Keratinocyte (primary cell): ENCODE measurements at regions not wholly inside any gene's neighbourhood (a gene's known extent, or its start where the extent isn't known, plus 50 kb on each side); places are given as distances from the start of the nearest gene placed in this dataset.

Source experiments
- DNase-seq: peaks from one replicate; pipeline ENCODE4 v3.0.0-alpha.2; 2011; ENCODE audit warnings: low read depth, missing footprints, low spot score
- FAIRE-seq: peaks from 2 replicates; lab custom pipeline; 2011; peaks lifted over from hg19 to GRCh38; lab: Jason Lieb, UNC
- H2AFZ ChIP-seq: 2 replicates; pipeline ENCODE4 v1.6.0; 2012; ENCODE audit warnings: low read length, control low read depth, inconsistent platforms; ENCODE audit not compliant: control insufficient read depth
- H3K27ac ChIP-seq: 2 replicates; pipeline ENCODE4 v1.5.1; 2011; ENCODE audit warnings: low read length; ENCODE audit not compliant: control insufficient read depth, insufficient read depth
- H3K27me3 ChIP-seq: 3 replicates; pipeline ENCODE4 v1.6.0; 2011; ENCODE audit warnings: low read length; ENCODE audit not compliant: control insufficient read depth, insufficient read depth; ENCODE audit errors: extremely low read depth
- H3K36me3 ChIP-seq, 2 experiments: 2 replicates in 1 of 2; 3 replicates in 1 of 2; pipeline ENCODE4 v1.5.1; 2011; ENCODE audit warnings: low read length in 2 of 2, mild to moderate bottlenecking in 1 of 2; ENCODE audit not compliant: control insufficient read depth in 2 of 2, insufficient read depth in 2 of 2; ENCODE audit errors: extremely low read depth in 1 of 2
- H3K4me1 ChIP-seq: 3 replicates; pipeline ENCODE4 v1.5.1; 2011; ENCODE audit warnings: low read length; ENCODE audit not compliant: control insufficient read depth, insufficient read depth; ENCODE audit errors: extremely low read depth
- H3K4me2 ChIP-seq: 3 replicates; pipeline ENCODE4 v1.6.0; 2011; ENCODE audit warnings: low read depth, low read length; ENCODE audit not compliant: control insufficient read depth, insufficient read depth; ENCODE audit errors: extremely low read depth
- H3K4me3 ChIP-seq, 3 experiments: fragments of 200-600 bp in 1 of 3; sonication (generic) in 1 of 3; 2 replicates in 2 of 3; 3 replicates in 1 of 3; pipeline ENCODE4 v1.5.1; 2011 to 2016; ENCODE audit warnings: low read length in 3 of 3, mild to moderate bottlenecking in 3 of 3, control low read depth in 2 of 3, inconsistent platforms in 1 of 3, low read depth in 1 of 3, mixed read lengths in 1 of 3, mixed run types in 1 of 3, moderate library complexity in 1 of 3; ENCODE audit not compliant: control insufficient read depth in 2 of 3, insufficient read depth in 2 of 3; ENCODE audit errors: extremely low read depth in 1 of 3
- H3K79me2 ChIP-seq: 2 replicates; pipeline ENCODE4 v1.6.0; 2012; ENCODE audit warnings: low read length; ENCODE audit not compliant: control insufficient read depth, insufficient read depth
- H3K9ac ChIP-seq: 3 replicates; pipeline ENCODE4 v1.6.0; 2011; ENCODE audit warnings: low read length; ENCODE audit not compliant: control insufficient read depth, insufficient read depth; ENCODE audit errors: extremely low read depth
- H3K9me1 ChIP-seq: 3 replicates; pipeline ENCODE4 v1.6.0; 2011; ENCODE audit warnings: low read length; ENCODE audit not compliant: control insufficient read depth, insufficient read depth; ENCODE audit errors: extremely low read depth
- H3K9me3 ChIP-seq: 2 replicates; pipeline ENCODE4 v1.5.1; 2012; ENCODE audit warnings: low read depth, low read length; ENCODE audit not compliant: control insufficient read depth
- H4K20me1 ChIP-seq: 3 replicates; pipeline ENCODE4 v1.6.0; 2011; ENCODE audit warnings: low read length; ENCODE audit not compliant: control insufficient read depth, insufficient read depth; ENCODE audit errors: extremely low read depth
- CTCF ChIP-seq, 3 experiments: IDR thresholded peaks in 1 of 3; conservative IDR thresholded peaks in 1 of 3; optimal IDR thresholded peaks in 1 of 3; 2 replicates in 2 of 3; 3 replicates in 1 of 3; pipeline versions ENCODE3 to v1.5.1; 2011; ENCODE audit warnings: low read length in 3 of 3, mild to moderate bottlenecking in 3 of 3, moderate library complexity in 2 of 3, control low read depth in 1 of 3, inconsistent platforms in 1 of 3; ENCODE audit not compliant: insufficient read depth in 2 of 3; ENCODE audit errors: extremely low read depth in 1 of 3
- EZH2 ChIP-seq: IDR thresholded peaks from one replicate; pipeline ENCODE4 v1.6.1; 2012; ENCODE audit warnings: inconsistent platforms, mild to moderate bottlenecking, low read length, moderate library complexity
- dilution Hi-C: fragments of 300-500 bp; cut with MboI; formaldehyde crosslinking; loops from one replicate; pipeline ENCODE4 v1.7.0; 2020; ENCODE audit warnings: low sequenced_read_pairs; ENCODE audit not compliant: extremely low pct_ligation_motif_present

- TF ChIP-seq CTCF (optimal IDR thresholded peaks at IDR 0.05 in 1 of 3, IDR thresholded peaks at IDR 0.05 in 1 of 3, conservative IDR thresholded peaks at IDR 0.05 in 1 of 3; ENCODE audit: extremely low read depth in 1 of 3, insufficient read depth in 2 of 3, low read length in 3 of 3) (no peak), EZH2 (no peak)
- dilution Hi-C loops = no loop called here
These were observed 61.4 kb downstream of the TM2D3 start for GRCh38 chr15:101590785-101591184.

GRCh38 chr15:101583284-101583683 is 68.9 kb downstream of the TM2D3 start:
- Histone ChIP-seq H3K27me3 (no peaks in the 10 kb centered on the region), H3K9me1 (no peaks in the 10 kb centered on the region), H2AFZ (no peak overlapping the region), H3K27ac (no peak overlapping the region), H3K9me3 (no peaks in the 10 kb centered on the region), H3K4me2 (no peak overlapping the region), H3K9ac (no peak overlapping the region), H4K20me1 (no peaks in the 10 kb centered on the region), H3K4me1 (peaks cover 10% of the 10 kb centered on the region), H3K4me3 (no peak overlapping the region), H3K79me2 (no peaks in the 10 kb centered on the region), H3K36me3 (no peaks in the 10 kb centered on the region)
- TF ChIP-seq EZH2 (no peak), CTCF (optimal IDR thresholded peaks at IDR 0.05 in 1 of 3, IDR thresholded peaks at IDR 0.05 in 1 of 3, conservative IDR thresholded peaks at IDR 0.05 in 1 of 3; ENCODE audit: extremely low read depth in 1 of 3, insufficient read depth in 2 of 3, low read length in 3 of 3) (no peak)
- DNase-seq = no peak
- dilution Hi-C loops = no loop called here
- FAIRE-seq = no peak

More at GRCh38 chr15:101590785-101591184, 61.4 kb downstream of the TM2D3 start:
- Histone ChIP-seq H4K20me1 (no peaks in the 10 kb centered on the region), H3K79me2 (no peaks in the 10 kb centered on the region), H3K9me1 (no peaks in the 10 kb centered on the region), H3K4me3 (no peak overlapping the region), H3K4me1 (no peaks in the 10 kb centered on the region), H3K9ac (no peak overlapping the region), H3K27ac (no peak overlapping the region), H3K4me2 (no peak overlapping the region), H3K27me3 (no peaks in the 10 kb centered on the region), H3K9me3 (no peaks in the 10 kb centered on the region), H2AFZ (no peak overlapping the region), H3K36me3 (no peaks in the 10 kb centered on the region)
- no peak for DNase-seq
- FAIRE-seq = no peak
